Parathyroid adenoma (tissue), 2 donors: ENCODE measurements at regions not wholly inside any gene's neighbourhood (a gene's known extent, or its start where the extent isn't known, plus 50 kb on each side); places are given as distances from the start of the nearest gene placed in this dataset.

Experiments
- H2AFZ ChIP-seq: fragments of 300-600 bp; sonication (generic); one replicate; pipeline ENCODE4 v1.7.0; 2017; ENCODE audit warnings: antibody characterized with exemption, mild to moderate bottlenecking
- H3K27ac ChIP-seq: fragments of 300-600 bp; sonication (generic); one replicate; pipeline ENCODE4 v1.7.0; 2017
- H3K27me3 ChIP-seq: fragments of 300-600 bp; sonication (generic); one replicate; pipeline ENCODE4 v1.7.0; 2017; ENCODE audit warnings: low read length; ENCODE audit not compliant: control insufficient read depth, insufficient read depth
- H3K36me3 ChIP-seq: fragments of 300-600 bp; sonication (generic); one replicate; pipeline ENCODE4 v1.7.0; 2017; ENCODE audit warnings: low read length; ENCODE audit not compliant: control insufficient read depth, insufficient read depth
- H3K4me1 ChIP-seq: fragments of 300-600 bp; sonication (generic); one replicate; pipeline ENCODE4 v1.7.0; 2017; ENCODE audit warnings: control low read depth
- H3K4me2 ChIP-seq: fragments of 300-600 bp; sonication (generic); one replicate; pipeline ENCODE4 v1.7.0; 2017; ENCODE audit warnings: low read length
- H3K4me3 ChIP-seq: fragments of 300-600 bp; sonication (generic); one replicate; pipeline ENCODE4 v1.7.0; 2017; ENCODE audit warnings: low read depth, low read length
- H3K79me2 ChIP-seq: fragments of 300-600 bp; sonication (generic); one replicate; pipeline ENCODE4 v1.7.0; 2017; ENCODE audit warnings: control low read depth
- H3K9ac ChIP-seq: fragments of 300-600 bp; sonication (generic); one replicate; pipeline ENCODE4 v1.7.0; 2017; ENCODE audit warnings: mild to moderate bottlenecking
- H3K9me3 ChIP-seq: fragments of 300-600 bp; sonication (generic); one replicate; pipeline ENCODE4 v1.7.0; 2017; ENCODE audit warnings: low read length; ENCODE audit not compliant: control insufficient read depth
- TF ChIP-seq, protein P1 (sequence below): fragments of 300-600 bp; sonication (generic); IDR thresholded peaks from one replicate; pipeline ENCODE4 v1.7.0; 2017; ENCODE audit warnings: antibody characterized with exemption, mild to moderate bottlenecking
- donor health status: primary hyperparathyroidism.

DNA sequence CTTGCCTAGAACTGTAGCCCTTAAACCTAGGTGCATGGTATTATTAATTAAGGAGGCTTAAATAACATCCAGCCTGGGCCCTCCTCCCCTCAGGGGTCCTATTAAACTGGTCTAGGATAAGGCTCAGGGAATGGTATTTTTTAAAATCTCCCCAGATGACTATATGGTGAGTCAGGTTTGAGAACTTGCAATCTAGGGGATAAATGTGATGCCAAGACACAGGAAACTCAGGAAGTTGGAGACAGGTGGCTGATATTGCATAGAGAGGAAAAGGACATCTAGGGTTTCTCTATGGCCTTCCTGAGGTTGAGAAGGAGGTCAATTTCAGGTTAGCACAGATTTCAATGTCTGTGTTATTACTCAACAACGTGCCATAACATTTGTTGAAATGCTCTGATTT lies 581.0 kb downstream of the TLE1 start:
- H3K9me3 ChIP-seq: no peaks in the 10 kb centered on the region
- H3K27me3 ChIP-seq: no peaks in the 10 kb centered on the region
- H3K27ac ChIP-seq: no peak overlapping the region
- TF ChIP-seq, protein P1, sequence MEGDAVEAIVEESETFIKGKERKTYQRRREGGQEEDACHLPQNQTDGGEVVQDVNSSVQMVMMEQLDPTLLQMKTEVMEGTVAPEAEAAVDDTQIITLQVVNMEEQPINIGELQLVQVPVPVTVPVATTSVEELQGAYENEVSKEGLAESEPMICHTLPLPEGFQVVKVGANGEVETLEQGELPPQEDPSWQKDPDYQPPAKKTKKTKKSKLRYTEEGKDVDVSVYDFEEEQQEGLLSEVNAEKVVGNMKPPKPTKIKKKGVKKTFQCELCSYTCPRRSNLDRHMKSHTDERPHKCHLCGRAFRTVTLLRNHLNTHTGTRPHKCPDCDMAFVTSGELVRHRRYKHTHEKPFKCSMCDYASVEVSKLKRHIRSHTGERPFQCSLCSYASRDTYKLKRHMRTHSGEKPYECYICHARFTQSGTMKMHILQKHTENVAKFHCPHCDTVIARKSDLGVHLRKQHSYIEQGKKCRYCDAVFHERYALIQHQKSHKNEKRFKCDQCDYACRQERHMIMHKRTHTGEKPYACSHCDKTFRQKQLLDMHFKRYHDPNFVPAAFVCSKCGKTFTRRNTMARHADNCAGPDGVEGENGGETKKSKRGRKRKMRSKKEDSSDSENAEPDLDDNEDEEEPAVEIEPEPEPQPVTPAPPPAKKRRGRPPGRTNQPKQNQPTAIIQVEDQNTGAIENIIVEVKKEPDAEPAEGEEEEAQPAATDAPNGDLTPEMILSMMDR: no peak
- no peak overlapping the region for H3K9ac ChIP-seq
- H3K79me2 ChIP-seq: no peaks in the 10 kb centered on the region
- H3K4me2 ChIP-seq: no peak overlapping the region
- no peak overlapping the region for H2AFZ ChIP-seq
- H3K4me3 ChIP-seq: no peak overlapping the region
- no peaks in the 10 kb centered on the region for H3K36me3 ChIP-seq
- no peaks in the 10 kb centered on the region for H3K4me1 ChIP-seq

DNA sequence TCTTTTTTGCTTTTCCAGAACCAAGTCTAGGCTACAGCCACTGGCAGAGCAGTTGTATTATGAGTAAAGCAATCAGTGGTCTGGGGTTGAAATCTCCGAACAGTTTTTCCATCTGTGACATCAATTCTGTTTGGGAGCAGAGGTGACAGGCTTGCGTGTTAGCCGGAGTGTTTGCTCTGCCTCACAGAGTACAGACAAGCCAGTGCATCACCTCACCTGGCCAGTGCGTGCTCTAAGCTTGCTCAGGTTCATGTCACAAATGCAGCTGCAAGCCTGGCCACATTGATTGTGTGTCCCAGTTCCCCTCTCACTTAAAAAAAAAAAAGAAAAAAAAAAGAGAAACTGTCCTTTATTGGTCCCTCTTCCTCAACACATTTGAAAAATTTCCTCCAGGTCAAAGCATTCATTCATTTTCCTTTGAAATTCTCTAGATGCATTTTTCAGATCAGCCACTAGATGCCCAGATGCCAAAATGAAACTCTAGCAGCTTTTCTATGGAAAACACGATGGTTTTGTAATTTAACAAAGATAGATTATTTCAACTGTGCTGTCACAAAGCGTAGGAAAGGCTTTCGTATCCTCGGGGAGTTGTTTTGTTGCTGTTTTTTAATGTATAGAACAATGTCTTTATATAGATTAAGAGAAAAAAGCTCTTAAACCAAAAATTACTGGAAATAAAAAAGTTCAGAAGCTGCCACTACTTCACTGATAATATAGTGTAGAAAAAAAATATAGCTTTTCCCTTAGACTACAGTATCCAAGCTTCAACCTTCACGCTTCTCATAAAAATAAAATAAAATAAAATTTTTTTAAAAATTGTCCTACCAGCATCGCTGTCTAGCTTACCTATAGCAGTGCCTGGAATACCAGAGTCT lies 585.5 kb downstream of the TLE1 start:
- no peak overlapping the region for H3K27ac ChIP-seq
- no peaks in the 10 kb centered on the region for H3K79me2 ChIP-seq
- H3K27me3 ChIP-seq: no peaks in the 10 kb centered on the region
- TF ChIP-seq, protein P1: no peak
- H3K9ac ChIP-seq: no peak overlapping the region
- H3K9me3 ChIP-seq: no peaks in the 10 kb centered on the region
- no peaks in the 10 kb centered on the region for H3K4me1 ChIP-seq
- H3K4me2 ChIP-seq: no peak overlapping the region
- no peaks in the 10 kb centered on the region for H3K36me3 ChIP-seq
- H2AFZ ChIP-seq: no peak overlapping the region
- H3K4me3 ChIP-seq: no peak overlapping the region

DNA sequence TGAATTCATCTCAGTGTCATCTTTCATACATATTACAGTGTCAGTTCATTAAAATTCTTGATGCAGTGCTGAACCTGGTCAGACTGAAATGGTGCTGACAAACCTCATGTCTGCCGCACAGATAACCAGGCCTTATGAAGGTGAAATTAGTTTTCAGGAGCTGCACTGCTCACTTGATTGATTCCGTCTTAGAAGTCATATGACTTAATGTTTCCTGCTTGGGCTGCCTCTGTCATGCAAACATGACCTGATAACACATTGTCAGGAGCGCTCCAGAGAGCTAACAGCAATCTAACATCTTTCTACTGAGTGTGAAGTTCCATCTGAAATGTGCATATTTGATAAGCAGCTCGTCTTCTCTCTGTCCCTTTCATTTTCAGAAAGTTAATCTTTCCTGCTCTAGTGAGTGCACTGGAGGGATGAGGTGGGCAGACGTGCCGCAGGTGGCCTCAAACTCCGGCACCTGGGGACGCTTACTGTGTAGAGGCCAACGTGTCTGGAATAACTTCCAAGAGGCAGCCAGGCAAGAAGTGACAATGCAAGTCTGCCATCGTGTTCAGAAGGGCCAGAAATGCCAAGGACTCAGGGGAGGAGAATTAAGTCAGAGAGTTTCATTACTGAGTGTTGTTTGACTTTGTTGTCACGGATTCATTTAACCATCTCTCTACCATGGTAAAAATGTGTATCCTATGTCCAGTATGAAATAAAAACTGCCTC lies 592.1 kb downstream of the TLE1 start:
- no peak overlapping the region for H3K4me2 ChIP-seq
- H2AFZ ChIP-seq: no peak overlapping the region
- no peak overlapping the region for H3K9ac ChIP-seq
- no peaks in the 10 kb centered on the region for H3K79me2 ChIP-seq
- H3K36me3 ChIP-seq: no peaks in the 10 kb centered on the region
- no peaks in the 10 kb centered on the region for H3K27me3 ChIP-seq
- H3K9me3 ChIP-seq: no peaks in the 10 kb centered on the region
- H3K4me3 ChIP-seq: no peak overlapping the region
- TF ChIP-seq, protein P1: no peak
- H3K27ac ChIP-seq: no peak overlapping the region
- no peaks in the 10 kb centered on the region for H3K4me1 ChIP-seq

DNA sequence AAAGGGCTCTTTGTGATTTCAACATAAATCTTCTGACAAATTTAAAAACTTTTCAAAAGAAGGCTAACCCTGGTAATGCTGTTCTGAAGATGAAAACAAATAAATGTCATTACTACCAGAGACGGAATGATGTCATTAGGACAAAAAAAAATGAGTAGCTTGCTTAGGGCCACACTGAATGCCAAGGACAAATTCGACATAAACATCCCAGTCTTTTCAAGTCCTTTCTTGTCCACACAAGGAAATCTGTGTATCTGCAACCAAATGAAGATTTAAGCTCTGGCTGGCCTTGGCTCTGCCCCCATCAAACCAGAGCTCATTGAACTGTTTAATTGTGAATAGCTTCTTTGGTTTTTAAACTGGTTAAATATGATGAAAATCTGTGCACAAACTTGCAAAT lies 592.7 kb downstream of the TLE1 start:
- Histone ChIP-seq H3K9ac (no peak overlapping the region), H3K27me3 (no peaks in the 10 kb centered on the region), H2AFZ (no peak overlapping the region), H3K9me3 (no peaks in the 10 kb centered on the region), H3K4me3 (no peak overlapping the region), H3K36me3 (no peaks in the 10 kb centered on the region), H3K4me1 (no peaks in the 10 kb centered on the region), H3K4me2 (no peak overlapping the region), H3K27ac (no peak overlapping the region), H3K79me2 (no peaks in the 10 kb centered on the region)
- TF ChIP-seq, protein P1: no peak
